ENCODE measurements at regions not wholly inside any gene's neighbourhood (a gene's known extent, or its start where the extent isn't known, plus 50 kb on each side); places are given as distances from the start of the nearest gene placed in this dataset.

DNA sequence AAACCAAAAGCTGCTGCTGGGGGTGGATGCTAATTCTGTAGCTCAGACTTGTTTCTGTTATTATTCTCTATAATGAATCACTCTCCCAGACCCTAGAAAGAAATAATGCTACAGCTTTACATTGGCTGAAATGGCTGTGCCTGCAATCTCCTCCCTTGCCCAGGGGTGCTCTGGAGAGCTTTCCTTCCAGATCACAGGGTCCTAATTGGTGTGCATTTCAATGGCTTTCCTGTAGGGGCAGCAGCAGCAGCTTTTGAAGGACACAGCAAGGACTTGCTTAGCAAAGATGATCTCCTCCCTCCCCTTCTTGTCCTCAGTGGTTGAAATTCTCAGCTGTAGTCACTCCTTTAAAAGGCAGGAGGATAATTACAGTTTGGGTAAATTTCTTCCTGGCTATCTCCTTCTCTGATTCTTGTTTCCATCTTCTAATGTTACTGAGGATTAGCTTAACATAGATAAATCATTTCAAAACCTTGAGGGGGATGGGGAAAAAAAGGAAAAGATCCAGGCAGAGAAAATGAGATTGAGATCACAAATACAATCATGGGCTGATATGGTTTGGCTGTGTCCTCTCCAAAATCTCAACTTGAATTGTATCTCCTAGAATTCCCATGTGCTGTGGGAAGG is 120.2 kb upstream of the CTTNBP2 start:
- Histone ChIP-seq H3K27ac (ENCODE audit: low read depth in 1 of 2, low read length in 2 of 2) (no peak overlapping the region), H3K4me3 (ENCODE audit: low read depth in 1 of 3, low read length in 3 of 3) (no peak overlapping the region), H3K27me3 (ENCODE audit: control insufficient read depth in 4 of 4, insufficient read depth in 4 of 4, low read length in 3 of 4) (no peaks in the 10 kb centered on the region), H3K9me3 (ENCODE audit: control insufficient read depth in 4 of 4, low read length in 3 of 4) (no peaks in the 10 kb centered on the region), H3K4me1 (ENCODE audit: control insufficient read depth in 4 of 4, insufficient read depth in 4 of 4, low read length in 3 of 4) (no peaks in the 10 kb centered on the region), H3K9ac (ENCODE audit: low read depth in 1 of 2, low read length in 2 of 2) (no peak overlapping the region), H3K36me3 (ENCODE audit: control insufficient read depth in 4 of 4, insufficient read depth in 3 of 4, low read depth in 1 of 4, low read length in 3 of 4) (no peaks in the 10 kb centered on the region)
- TF ChIP-seq TAF1 (conservative IDR thresholded peaks at IDR 0.05), result no peak
- TF ChIP-seq FOXA2 (IDR thresholded peaks at IDR 0.05), result no peak
- TF ChIP-seq, protein P1, sequence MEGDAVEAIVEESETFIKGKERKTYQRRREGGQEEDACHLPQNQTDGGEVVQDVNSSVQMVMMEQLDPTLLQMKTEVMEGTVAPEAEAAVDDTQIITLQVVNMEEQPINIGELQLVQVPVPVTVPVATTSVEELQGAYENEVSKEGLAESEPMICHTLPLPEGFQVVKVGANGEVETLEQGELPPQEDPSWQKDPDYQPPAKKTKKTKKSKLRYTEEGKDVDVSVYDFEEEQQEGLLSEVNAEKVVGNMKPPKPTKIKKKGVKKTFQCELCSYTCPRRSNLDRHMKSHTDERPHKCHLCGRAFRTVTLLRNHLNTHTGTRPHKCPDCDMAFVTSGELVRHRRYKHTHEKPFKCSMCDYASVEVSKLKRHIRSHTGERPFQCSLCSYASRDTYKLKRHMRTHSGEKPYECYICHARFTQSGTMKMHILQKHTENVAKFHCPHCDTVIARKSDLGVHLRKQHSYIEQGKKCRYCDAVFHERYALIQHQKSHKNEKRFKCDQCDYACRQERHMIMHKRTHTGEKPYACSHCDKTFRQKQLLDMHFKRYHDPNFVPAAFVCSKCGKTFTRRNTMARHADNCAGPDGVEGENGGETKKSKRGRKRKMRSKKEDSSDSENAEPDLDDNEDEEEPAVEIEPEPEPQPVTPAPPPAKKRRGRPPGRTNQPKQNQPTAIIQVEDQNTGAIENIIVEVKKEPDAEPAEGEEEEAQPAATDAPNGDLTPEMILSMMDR (IDR thresholded peaks at IDR 0.05; ENCODE audit: low read depth, low read length, missing input control), result peak; percentile 45
- TF ChIP-seq HNF4G (IDR thresholded peaks at IDR 0.05), result no peak
- TF ChIP-seq HNF4A (conservative IDR thresholded peaks at IDR 0.05), result no peak
- no peak for TF ChIP-seq SP1 (IDR thresholded peaks at IDR 0.05)
- no peak for TF ChIP-seq FOXA1 (IDR thresholded peaks at IDR 0.05)
- no peak for TF ChIP-seq ZBTB33 (IDR thresholded peaks at IDR 0.05)
- TF ChIP-seq YY1 (IDR thresholded peaks at IDR 0.05), result no peak
- peak; percentile 66 to 72 for TF ChIP-seq RAD21 (IDR thresholded peaks at IDR 0.05)
- TF ChIP-seq EGR1 (IDR thresholded peaks at IDR 0.05; ENCODE audit: low read depth in 2 of 2), result no peak
- TF ChIP-seq, protein P2, sequence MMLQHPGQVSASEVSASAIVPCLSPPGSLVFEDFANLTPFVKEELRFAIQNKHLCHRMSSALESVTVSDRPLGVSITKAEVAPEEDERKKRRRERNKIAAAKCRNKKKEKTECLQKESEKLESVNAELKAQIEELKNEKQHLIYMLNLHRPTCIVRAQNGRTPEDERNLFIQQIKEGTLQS (IDR thresholded peaks at IDR 0.05), result no peak
- no peak for DNase-seq (ENCODE audit: low spot score)

DNA sequence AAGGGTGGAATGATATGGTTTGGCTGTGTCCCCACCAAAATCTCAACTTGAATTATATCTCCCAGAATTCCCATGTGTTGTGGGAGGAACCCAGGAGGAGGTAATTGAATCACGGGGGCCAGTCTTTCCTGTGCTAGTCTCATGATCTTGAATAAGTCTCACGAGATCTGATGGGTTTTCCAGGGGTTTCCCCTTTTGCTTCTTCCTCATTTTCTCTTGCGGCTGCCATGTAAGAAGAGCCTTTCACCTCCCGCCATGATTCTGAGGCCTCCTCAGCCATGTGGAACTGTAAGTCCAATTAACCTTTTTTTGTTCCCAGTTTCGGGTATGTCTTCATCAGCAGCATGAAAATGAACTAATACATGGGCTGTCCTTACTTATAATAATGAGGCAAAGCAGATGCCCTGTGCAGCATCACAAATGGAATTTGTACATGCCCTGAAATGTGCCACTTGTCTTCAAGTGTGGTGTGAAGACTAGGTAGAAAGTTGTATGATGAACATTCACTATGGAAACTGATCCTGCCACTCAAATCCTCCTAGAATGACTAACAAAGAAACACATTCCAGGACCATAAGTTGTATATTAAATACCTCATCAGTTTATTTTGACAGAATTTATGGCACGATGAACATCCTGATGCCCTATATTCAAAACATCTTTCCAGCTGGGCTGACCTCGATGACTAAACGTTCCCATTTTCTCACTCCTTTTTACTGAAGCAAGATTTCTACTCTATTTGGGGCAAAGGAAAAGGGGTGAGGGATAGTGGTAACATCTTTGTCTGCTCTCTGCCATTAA is 122.8 kb upstream of the CTTNBP2 start:
- WGBS, result 89% methylated on average over 8 of the region's 8 CpGs
- Histone ChIP-seq H3K27me3 (ENCODE audit: control insufficient read depth in 4 of 4, insufficient read depth in 4 of 4, low read length in 3 of 4) (no peaks in the 10 kb centered on the region), H3K9ac (ENCODE audit: low read depth in 1 of 2, low read length in 2 of 2) (no peak overlapping the region), H3K36me3 (ENCODE audit: control insufficient read depth in 4 of 4, insufficient read depth in 3 of 4, low read depth in 1 of 4, low read length in 3 of 4) (no peaks in the 10 kb centered on the region), H3K27ac (ENCODE audit: low read depth in 1 of 2, low read length in 2 of 2) (no peak overlapping the region), H3K4me3 (ENCODE audit: low read depth in 1 of 3, low read length in 3 of 3) (no peak overlapping the region), H3K9me3 (ENCODE audit: control insufficient read depth in 4 of 4, low read length in 3 of 4) (no peaks in the 10 kb centered on the region), H3K4me1 (ENCODE audit: control insufficient read depth in 4 of 4, insufficient read depth in 4 of 4, low read length in 3 of 4) (no peaks in the 10 kb centered on the region)
- no peak for DNase-seq (ENCODE audit: low spot score)
- TF ChIP-seq, protein P3, sequence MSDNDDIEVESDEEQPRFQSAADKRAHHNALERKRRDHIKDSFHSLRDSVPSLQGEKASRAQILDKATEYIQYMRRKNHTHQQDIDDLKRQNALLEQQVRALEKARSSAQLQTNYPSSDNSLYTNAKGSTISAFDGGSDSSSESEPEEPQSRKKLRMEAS (IDR thresholded peaks at IDR 0.05), result no peak
- TF ChIP-seq SP1 (IDR thresholded peaks at IDR 0.05) (no peak), HNF4A (conservative IDR thresholded peaks at IDR 0.05) (no peak), FOXA2 (IDR thresholded peaks at IDR 0.05) (no peak), NR2F2 (IDR thresholded peaks at IDR 0.05) (no peak), JUND (IDR thresholded peaks at IDR 0.05) (no peak), RXRA (IDR thresholded peaks at IDR 0.05) (no peak), GABPA (IDR thresholded peaks at IDR 0.05 in 1 of 2, conservative IDR thresholded peaks at IDR 0.05 in 1 of 2) (no peak), YY1 (IDR thresholded peaks at IDR 0.05) (no peak), TAF1 (conservative IDR thresholded peaks at IDR 0.05) (no peak), EGR1 (IDR thresholded peaks at IDR 0.05; ENCODE audit: low read depth in 2 of 2) (no peak), ZBTB33 (IDR thresholded peaks at IDR 0.05) (no peak)
- TF ChIP-seq, protein P1 (IDR thresholded peaks at IDR 0.05; ENCODE audit: low read depth, low read length, missing input control), result no peak
- TF ChIP-seq, protein P2 (IDR thresholded peaks at IDR 0.05), result no peak

All from liver (tissue), 8 donors.